Renal cortex interstitium (tissue), 11 donors: ENCODE measurements at regions not wholly inside any gene's neighbourhood (a gene's known extent, or its start where the extent isn't known, plus 50 kb on each side); places are given as distances from the start of the nearest gene placed in this dataset.

Source experiments
- DNase-seq, 11 donors: peaks; one replicate each; pipeline ENCODE4 v3.0.0-alpha.2; 2013; ENCODE audit warnings: low read depth in 9 of 11, low spot score in 4 of 11; ENCODE audit errors: extremely low read depth in 1 of 11

DNA sequence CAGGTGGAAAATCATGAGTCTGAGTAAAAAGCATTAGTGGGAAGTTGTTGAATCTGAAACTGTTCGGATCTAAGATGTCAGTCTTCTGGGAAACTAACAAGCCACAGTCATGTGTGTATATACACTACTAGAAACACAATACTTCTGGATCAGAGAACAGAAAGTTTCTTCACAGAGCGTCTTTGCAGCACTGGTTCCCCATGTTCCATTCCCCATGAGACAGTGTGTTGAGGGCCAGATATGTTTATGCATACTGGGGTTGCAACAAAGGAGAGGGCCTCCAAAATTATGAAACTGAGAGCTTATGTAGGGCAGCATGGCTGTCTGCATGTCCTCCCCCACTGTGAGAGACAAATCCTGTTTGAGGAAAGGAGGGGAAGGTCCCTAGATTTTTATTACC lies 295.0 kb upstream of the NAV3 start:
- no peak for DNase-seq

DNA sequence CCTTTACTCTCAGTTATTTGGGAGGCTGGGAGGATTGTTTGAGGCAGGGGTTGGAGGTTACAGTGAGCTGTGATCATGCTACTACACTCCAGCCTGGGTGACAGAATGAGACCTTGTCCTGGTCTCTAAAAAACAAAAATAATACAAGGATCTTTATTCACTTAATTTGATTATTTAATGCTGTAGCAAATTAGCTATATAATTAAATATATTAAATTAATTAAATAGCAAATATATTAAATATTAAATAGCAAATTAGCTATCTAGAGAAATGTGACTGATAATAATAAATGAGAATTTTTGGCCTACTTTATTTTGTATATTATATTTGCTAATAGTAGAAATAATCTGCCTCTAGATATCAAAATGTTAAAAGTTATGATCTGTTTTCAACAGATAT lies 298.8 kb upstream of the NAV3 start:
- no peak for DNase-seq

DNA sequence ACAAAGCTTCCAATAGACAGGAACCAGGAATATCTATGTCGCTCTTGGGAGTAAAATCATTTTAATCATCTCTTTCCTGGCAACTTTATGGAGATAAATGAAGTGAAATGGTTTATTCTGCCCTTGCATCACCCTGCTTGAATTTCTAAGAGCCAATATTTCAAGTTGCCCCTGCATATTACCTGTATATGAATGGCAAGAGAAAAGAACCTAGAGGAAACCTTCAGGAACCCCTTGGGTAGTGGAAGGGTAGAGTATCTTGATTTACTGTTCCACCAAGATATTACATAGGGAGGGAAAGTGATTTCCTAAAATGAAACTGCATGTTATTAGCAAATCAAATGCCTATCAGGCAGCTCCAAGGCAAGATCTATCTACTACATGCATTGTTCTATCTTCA lies 308.4 kb upstream of the NAV3 start:
- no peak for DNase-seq

DNA sequence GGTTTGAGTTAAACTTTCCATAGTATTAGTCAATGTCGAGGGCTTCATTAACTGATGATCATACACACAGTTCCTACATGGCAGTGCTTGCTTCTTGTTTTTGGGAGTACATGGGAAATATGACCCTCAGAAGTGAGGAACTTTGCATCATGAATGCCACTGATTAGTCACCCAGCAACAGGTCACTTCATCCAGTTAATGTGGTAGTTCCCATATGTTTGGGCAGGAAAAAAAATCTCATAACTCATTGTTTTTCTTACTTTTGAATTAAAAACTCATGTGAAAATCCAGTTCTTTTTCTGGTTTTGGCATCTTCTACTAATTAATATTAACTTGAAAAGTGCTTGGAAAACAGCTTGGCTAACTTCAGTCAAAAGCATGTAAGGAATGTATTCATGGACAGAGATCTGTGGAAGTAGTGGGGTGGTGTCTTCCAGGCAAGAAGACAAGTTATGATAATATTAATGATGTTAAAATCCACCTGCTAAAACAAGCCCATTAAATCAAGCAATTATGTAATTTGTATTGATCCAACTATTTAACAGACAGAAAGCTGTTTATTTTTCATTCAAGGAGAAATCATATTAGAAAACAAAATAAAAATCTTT lies 309.1 kb upstream of the NAV3 start:
- peak in 3 of 11 donors; percentile 4 to 8 (median 6) for DNase-seq

DNA sequence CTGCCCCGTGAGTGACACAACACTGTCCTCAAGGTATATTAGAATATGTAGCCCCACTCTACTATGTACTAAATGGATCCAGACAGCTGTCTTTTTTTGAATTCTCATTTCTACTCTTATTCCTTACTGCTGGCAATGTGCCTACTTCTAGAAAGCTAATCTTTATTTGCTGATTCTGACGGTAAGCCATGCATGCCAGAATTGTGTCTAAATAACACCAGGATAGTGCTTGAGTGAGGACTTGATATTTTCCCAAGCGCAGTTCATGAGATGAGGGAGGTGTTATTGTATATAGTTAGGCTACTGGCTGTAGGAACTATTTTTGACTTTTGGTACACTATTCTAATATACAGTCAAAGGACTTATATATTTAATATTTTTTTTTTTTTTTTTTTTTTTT lies 316.2 kb upstream of the NAV3 start:
- no peak for DNase-seq

DNA sequence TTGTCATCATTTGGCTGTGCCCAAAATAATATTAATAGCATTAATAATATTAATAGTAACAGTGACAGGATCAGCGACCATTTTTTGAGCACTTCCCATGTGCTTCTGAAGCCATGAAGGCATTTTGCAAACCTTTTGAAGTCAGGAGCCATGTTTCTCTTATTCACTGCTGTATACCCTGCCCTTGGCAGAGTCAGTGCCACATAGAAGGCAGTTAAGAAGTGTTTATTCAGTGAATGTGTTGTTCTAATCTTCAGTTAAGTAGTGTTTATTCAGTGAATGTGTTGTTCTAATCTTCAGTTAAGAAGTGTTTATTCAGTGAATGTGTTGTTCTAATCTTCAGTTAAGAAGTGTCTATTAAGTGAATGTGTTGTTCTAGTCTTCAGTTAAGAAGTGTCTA lies 319.7 kb upstream of the NAV3 start:
- no peak for DNase-seq

DNA sequence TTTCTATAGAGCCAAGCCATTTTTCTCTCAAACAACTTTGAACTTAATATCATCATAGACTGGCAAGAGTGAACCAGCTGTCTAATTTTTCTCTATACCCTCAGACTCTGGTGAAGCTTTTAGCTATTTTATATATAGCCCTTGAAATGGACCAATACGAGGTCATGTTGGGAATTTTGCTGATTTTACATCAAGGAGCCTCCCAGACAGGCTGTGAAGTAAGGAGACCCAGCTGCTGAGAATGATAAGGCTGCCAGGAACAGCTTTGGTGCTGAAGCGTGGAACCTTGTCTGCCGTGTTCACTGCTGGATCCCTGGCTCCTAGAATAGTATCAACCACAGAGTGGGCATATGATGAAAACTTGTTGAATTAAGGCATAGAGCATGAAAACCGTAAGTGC lies 326.2 kb upstream of the NAV3 start:
- DNase-seq: no peak

DNA sequence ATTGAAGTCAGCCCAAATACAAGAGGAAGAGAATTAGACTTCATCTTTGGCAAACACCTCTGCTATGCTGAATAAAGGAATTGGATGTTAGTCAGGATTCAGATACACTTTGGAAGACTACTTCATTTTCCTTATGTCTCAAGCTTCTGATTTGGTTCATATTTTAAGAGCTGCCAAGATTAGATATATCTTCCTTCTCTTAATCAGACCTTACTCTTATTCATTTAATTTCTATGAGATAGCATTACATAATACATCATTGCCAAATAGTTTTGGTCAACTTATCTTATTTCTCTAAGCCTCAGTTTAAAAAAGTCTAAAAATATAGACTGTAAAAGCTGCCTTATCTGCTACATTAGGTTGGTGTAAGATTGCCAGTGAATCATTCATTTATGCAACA lies 330.6 kb upstream of the NAV3 start:
- DNase-seq: no peak

DNA sequence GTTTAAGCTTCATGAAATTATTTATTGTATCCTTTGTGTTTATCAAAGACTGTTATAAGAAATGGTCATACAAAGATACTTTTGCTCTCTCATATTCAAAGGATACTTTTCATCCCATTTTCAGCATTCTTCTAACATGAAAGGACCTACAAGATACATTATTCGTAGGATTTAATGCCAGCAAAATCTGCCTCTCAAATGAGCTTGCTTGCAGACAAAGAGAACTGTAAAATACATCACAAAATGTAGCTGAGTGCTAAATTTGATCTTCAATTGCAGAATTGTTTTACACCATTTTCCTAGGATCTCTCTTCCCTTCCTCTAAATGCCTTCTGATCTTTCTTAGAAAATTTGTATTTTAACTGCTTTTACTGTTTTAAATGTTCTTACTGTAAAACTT lies 333.0 kb upstream of the NAV3 start:
- no peak for DNase-seq

DNA sequence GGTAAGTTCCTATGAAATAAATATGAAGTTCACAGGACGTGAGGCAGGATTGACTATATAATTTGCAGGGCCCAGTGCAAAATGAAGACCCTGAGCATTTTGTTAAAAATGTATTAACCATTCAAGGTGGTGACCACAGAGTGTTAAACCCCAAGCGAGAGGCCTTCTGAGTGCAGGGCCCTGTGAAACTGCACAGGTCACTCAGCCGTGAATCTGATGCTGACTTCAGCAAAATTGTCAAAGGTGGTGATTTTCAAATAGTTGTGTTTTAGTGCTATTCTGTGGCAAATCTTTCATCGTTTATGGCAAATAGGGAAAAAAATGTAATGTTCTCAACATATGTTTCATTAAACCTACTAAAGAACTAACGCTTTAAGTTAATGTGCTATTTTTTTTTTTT lies 334.0 kb upstream of the NAV3 start:
- no peak for DNase-seq

DNA sequence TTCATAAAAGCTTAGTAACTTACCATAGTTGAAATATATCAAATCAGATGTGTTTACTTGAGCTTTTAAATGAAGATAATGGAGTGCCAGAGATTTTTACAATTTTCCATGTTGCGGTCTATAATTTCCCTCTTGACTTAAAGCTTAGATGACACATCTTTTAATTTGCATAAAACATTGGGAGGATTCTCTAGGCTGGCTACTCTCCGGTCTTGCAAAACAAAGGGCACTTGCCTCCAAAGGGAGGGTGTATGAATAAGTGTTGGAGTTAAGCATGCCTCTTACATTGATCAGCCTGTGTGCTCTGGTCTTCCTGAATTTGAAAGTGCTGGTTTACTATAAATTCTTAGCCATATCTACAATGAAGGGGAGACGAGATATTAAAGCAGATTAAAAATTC lies 336.4 kb upstream of the NAV3 start:
- DNase-seq: no peak

DNA sequence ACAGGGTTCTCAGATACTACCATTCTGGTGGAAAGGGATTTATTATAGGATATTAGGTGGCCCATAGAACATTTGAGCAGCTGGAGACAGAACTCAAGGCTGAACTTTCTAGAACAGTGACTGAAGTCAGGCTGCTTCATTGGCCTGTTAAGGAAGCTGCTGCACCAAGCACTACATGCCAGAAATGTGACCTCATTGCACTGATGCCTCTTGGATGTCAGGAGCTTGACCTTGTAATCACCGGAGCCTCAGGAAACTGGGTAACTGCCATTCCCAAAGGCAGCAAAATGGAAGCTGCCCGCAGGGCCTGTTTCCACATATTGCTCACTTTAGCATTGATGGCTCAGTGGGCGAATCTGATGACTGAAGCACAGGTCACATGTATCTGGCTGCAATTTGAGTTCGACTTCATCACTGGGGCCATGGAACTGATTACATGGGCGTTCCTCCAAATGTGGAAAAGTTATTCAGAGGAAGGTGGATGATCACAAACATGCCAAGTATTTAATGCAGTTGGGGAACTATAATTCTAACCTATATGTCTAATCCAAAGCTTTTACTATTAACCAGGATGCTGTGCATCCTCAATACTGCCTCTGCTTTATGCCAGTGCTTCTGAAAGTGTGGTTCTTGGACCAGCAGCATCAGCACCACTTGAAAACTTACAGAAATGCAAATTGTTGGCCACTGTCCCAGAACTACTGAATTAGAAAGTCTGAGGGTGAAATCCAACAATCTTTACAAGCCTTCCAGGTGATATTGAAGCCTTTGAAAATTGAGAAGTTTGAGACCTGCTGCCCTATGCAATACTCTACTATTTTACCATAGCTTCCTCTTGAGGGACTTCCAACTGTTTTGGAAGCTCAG lies 337.2 kb upstream of the NAV3 start:
- no peak for DNase-seq

DNA sequence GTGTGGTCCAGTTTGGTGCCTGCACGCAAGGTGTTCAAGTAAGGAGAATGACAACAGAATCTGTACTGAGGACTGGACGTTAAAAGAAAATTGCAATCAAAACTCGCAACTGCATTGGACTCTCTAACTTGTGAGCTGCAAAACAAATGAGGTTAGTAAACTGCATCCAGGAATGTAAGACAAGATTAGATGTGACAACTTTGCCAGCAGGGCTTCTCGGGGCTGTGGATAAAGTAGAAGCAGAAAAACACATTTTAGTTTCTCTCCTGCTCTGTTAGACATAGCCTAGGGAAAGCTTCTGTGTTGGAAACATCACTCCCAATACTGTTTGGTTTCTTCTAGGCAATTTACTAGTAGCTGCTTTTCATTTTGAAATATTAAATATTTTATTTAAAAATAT lies 338.2 kb upstream of the NAV3 start:
- no peak for DNase-seq

DNA sequence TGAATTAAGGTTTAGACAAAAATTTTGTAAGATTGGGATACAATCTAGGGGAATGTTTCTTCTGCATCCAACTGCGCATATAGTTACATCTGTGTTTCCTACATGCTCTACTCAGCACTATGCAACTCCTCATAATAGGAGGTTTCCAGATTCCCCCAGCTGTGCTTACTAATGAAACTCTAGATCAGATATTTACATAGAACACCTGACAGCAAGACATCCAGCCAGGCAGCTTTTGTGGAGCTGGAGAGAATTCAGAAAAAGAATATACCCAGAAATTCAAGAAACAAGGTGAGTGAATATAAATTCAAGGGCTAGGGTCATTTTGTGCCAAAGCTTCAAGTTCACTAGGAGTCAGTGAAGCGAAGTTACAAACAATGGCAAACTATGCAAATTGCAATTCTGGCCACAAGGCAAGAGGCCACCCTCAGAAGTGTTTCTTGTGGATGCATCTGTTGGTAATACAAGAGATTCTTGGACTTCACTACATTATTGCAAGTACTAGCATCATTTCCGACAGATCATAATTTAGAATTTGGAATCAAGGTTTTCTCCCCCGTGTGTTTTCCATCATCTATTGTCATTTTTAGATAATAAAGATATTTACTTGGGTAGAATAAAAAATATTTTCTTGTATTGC lies 341.2 kb upstream of the NAV3 start:
- no peak for DNase-seq

DNA sequence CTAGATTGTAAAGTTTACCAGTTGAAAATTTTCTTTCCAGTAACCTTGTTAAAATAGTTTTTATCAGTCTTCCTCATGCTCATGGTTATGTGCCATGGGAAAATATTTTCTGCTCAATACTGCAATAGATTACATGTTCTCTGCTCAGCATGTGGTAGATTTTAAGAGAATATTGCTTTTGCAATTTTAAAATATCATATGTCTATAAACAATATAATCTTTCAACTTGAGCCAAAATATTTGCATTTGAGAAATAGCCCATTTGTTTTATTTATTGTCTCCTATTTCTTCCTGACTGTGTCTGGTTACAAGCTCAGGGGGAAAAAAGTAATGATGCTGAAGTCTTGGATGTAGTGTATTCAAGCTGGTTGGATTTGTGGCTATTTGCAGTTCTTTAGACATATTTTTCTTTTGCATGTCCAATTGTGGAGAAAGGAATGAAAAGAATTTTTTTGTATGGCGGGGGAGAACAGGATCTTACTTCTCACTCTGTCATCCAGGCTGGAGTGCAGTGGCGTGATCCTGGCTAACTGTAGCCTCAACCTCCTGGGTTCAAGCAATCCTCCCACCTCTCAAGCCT lies 342.6 kb upstream of the NAV3 start:
- DNase-seq: peak in 1 of 11 donors; percentile 18

DNA sequence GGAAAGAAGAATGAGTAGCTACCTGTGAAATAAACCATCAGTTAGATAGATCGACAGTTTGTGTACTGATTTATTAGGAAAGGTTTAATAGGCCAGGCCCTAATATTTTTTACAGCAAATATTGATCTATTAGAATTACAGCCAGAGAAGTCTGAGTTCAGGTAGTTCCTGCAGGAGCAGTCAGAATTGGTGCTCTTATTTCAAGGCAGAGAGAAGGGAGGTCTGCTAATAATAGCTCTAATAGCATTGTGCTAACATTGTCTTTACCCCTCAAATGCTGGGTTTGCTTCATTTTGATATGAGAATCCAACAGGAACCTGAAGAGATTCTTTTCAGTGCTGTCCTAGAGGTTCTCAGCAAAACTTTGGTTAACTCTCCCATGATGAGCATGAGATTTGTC lies 343.8 kb upstream of the NAV3 start:
- no peak for DNase-seq

DNA sequence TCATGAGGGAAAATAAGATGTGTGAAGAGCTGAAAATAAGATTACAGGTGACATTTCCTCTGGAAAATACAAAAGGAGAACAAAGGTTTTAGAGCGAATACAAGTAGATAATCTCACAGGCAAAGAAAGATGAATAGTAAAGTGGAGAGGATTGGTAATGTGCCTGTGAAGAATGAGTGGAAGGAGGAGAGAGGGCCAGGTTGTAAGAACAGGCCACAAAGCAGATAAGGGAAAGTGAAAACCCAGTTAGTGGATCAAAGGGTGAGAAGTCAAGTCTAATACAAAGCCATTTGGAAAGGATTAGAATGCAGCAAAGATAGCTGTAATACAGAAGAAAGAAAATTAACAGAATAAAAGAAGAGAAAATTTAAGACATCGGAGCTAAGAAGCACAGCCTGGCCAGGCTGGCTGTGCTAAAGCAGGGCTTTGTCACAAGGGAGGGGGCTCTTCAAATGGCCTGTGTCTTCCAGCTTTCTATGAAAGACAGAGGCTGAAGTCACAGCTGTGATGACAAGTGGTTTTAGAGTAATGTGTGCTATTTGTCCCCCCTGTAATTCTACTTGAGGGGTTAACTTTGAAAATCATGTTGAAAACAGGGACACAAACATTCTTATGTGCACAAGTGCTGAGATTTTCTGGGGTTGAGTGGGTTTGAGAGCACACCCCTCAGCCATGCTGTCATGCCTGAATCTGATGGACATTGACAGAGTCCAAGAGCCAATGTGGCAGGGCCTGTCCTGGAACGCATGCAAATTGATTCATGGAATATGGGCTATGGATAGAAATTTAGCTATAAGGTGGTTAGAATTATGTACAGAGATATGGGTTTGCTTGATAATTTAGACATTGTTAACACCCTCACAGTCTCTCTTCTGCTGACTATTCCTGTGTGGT lies 344.5 kb upstream of the NAV3 start:
- no peak for DNase-seq

DNA sequence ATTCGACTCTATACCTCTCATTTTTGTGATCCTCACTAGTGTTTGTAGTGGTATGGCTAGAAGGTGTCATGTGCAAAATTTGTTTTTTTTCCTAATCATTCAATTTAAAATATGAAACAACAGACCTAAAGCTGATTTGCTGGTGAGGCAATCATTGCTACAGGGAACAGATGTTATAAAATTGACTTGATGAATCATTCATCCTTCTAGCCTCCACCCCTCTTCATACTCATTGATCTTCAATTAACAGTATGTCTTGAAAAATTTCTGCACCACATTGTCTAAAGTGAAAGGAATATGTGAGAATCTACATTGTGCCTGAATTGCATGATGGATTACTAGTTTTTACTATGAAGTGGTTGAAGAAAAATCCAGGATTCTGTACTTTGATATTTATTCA lies 349.0 kb upstream of the NAV3 start:
- no peak for DNase-seq

DNA sequence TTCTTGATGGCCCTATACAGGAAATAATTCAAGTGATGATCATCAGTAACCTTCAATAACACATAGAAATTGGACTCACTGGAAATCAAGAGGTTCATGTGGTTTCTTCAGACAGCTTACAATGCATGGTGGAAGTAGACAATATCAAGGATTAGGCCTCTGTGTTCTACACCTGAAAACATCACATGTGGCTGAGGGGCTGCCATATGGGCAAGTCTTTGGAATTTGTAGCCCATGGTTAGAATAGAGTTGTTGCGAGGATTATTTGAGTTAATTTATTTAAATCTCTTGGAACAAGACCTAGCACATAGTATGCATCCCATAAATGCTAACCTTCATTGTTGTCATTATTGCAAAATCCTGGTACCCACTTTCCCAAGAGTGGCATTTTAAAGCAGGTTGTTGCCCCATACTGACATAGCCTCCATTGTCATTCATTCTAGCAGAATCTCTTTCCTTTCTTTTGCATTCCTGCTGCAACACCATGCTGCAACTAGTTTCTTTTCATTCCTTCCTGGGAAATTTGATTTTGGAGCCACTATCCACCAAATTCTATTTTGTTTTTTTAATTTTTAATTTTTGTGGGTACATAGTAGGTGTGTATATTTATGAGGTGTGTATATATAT lies 352.7 kb upstream of the NAV3 start:
- DNase-seq: no peak
